ENCODE measurements at regions not wholly inside any gene's neighbourhood (a gene's known extent, or its start where the extent isn't known, plus 50 kb on each side); places are given as distances from the start of the nearest gene placed in this dataset.
"Not testable (repeated sequence)": the region's sequence is repeated elsewhere in the genome, so short reads cannot be mapped to it uniquely, and the experiment has no call there.

GRCh38 chr21:14027235-14027869 is 183.4 kb downstream of the LIPI start:
- not testable (repeated sequence) for TF ChIP-seq ISL1, ZFP3, ZNF70, ZFP30, RARB (CRISPR knock-in tag; IDR thresholded peaks at IDR 0.05)
- TF ChIP-seq, protein P1, sequence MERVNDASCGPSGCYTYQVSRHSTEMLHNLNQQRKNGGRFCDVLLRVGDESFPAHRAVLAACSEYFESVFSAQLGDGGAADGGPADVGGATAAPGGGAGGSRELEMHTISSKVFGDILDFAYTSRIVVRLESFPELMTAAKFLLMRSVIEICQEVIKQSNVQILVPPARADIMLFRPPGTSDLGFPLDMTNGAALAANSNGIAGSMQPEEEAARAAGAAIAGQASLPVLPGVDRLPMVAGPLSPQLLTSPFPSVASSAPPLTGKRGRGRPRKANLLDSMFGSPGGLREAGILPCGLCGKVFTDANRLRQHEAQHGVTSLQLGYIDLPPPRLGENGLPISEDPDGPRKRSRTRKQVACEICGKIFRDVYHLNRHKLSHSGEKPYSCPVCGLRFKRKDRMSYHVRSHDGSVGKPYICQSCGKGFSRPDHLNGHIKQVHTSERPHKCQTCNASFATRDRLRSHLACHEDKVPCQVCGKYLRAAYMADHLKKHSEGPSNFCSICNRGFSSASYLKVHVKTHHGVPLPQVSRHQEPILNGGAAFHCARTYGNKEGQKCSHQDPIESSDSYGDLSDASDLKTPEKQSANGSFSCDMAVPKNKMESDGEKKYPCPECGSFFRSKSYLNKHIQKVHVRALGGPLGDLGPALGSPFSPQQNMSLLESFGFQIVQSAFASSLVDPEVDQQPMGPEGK (CRISPR knock-in tag; IDR thresholded peaks at IDR 0.05; ENCODE audit: borderline replicate concordance): not testable (repeated sequence)
